ENCODE measurements at regions not wholly inside any gene's neighbourhood (a gene's known extent, or its start where the extent isn't known, plus 50 kb on each side); places are given as distances from the start of the nearest gene placed in this dataset.

DNA sequence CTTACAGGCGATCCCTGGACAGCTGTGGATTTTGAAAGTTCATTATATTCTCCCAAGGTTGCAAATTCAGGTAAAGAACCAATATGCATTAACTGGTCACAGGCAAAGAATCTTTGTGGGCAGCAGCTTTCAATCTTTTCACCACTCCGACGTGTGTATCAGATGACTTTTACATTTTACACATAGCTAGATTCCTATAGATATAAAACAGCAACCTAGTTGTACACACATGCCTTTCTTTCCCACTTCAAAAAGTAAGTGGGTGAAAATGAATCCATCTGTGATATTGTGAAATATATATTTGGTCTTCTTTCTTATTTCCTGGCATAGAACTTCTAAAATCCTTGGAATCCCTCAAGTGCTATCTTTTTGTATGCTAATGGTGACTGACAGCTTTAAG is 72.5 kb downstream of the SCG2 start:
- TF ChIP-seq, protein P1, sequence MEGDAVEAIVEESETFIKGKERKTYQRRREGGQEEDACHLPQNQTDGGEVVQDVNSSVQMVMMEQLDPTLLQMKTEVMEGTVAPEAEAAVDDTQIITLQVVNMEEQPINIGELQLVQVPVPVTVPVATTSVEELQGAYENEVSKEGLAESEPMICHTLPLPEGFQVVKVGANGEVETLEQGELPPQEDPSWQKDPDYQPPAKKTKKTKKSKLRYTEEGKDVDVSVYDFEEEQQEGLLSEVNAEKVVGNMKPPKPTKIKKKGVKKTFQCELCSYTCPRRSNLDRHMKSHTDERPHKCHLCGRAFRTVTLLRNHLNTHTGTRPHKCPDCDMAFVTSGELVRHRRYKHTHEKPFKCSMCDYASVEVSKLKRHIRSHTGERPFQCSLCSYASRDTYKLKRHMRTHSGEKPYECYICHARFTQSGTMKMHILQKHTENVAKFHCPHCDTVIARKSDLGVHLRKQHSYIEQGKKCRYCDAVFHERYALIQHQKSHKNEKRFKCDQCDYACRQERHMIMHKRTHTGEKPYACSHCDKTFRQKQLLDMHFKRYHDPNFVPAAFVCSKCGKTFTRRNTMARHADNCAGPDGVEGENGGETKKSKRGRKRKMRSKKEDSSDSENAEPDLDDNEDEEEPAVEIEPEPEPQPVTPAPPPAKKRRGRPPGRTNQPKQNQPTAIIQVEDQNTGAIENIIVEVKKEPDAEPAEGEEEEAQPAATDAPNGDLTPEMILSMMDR (conservative IDR thresholded peaks at IDR 0.05): no peak
- Histone ChIP-seq H3K27me3 (ENCODE audit: control insufficient read depth, insufficient read depth, low read length, poor library complexity, severe bottlenecking) (peaks cover 23% of the 10 kb centered on the region), H3K4me1 (ENCODE audit: control insufficient read depth, insufficient read depth, low read length) (no peaks in the 10 kb centered on the region), H3K36me3 (ENCODE audit: control insufficient read depth, insufficient read depth, low read length) (no peaks in the 10 kb centered on the region), H3K4me3 (ENCODE audit: low read length) (no peak overlapping the region), H3K27ac (ENCODE audit: low read depth, low read length) (no peak overlapping the region), H3K9me3 (ENCODE audit: control insufficient read depth, low read length) (peaks cover 5% of the 10 kb centered on the region), H3K9ac (ENCODE audit: extremely low read depth, low read length, poor library complexity, severe bottlenecking) (no peak overlapping the region)
- no peak for DNase-seq
- 92 to 100% methylated on average over 3 of the region's 3 CpGs for WGBS, 2 experiments (ENCODE audit: insufficient coverage in 1 of 2, insufficient read length in 1 of 2)
- no peaks in the 10 kb centered on the region for H3K36me3 Mint-ChIP-seq (ENCODE audit: low read depth)
- peaks cover 3% of the 10 kb centered on the region for H3K9me3 Mint-ChIP-seq
- H3K4me1 Mint-ChIP-seq: no peaks in the 10 kb centered on the region
- no peak overlapping the region for H3K27ac Mint-ChIP-seq
- peaks cover 26% of the 10 kb centered on the region for H3K27me3 Mint-ChIP-seq (ENCODE audit: insufficient read depth)
- H3K4me3 Mint-ChIP-seq: no peak overlapping the region

GRCh38 chr2:223530811-223531210 is 71.3 kb downstream of the SCG2 start:
- WGBS, 2 experiments (ENCODE audit: insufficient coverage in 1 of 2, insufficient read length in 1 of 2): 88 to 100% methylated on average over 1 to 4 of the region's 4 CpGs
- TF ChIP-seq, protein P1 (conservative IDR thresholded peaks at IDR 0.05): no peak

GRCh38 chr2:223532161-223532560 is 70.0 kb downstream of the SCG2 start:
- H3K9me3 Mint-ChIP-seq: peaks cover 3% of the 10 kb centered on the region
- Histone ChIP-seq H3K27ac (ENCODE audit: low read depth, low read length) (no peak overlapping the region), H3K9ac (ENCODE audit: extremely low read depth, low read length, poor library complexity, severe bottlenecking) (no peak overlapping the region), H3K4me1 (ENCODE audit: control insufficient read depth, insufficient read depth, low read length) (no peaks in the 10 kb centered on the region), H3K36me3 (ENCODE audit: control insufficient read depth, insufficient read depth, low read length) (no peaks in the 10 kb centered on the region), H3K27me3 (ENCODE audit: control insufficient read depth, insufficient read depth, low read length, poor library complexity, severe bottlenecking) (peaks cover 9% of the 10 kb centered on the region), H3K4me3 (ENCODE audit: low read length) (no peak overlapping the region), H3K9me3 (ENCODE audit: control insufficient read depth, low read length) (peaks cover 5% of the 10 kb centered on the region)
- no peaks in the 10 kb centered on the region for H3K36me3 Mint-ChIP-seq (ENCODE audit: low read depth)
- TF ChIP-seq, protein P1 (conservative IDR thresholded peaks at IDR 0.05): no peak
- H3K27me3 Mint-ChIP-seq (ENCODE audit: insufficient read depth): peaks cover 22% of the 10 kb centered on the region
- no peak overlapping the region for H3K27ac Mint-ChIP-seq
- no peaks in the 10 kb centered on the region for H3K4me1 Mint-ChIP-seq
- no peak for DNase-seq
- WGBS, 2 experiments (ENCODE audit: insufficient coverage in 1 of 2, insufficient read length in 1 of 2): 92 to 97% methylated on average over 2 of the region's 2 CpGs
- H3K4me3 Mint-ChIP-seq: no peak overlapping the region

More at GRCh38 chr2:223530811-223531210, 71.3 kb downstream of the SCG2 start:
- Mint-ChIP-seq H3K4me3 (no peak overlapping the region), H3K27me3 (ENCODE audit: insufficient read depth) (peaks cover 24% of the 10 kb centered on the region), H3K4me1 (no peaks in the 10 kb centered on the region), H3K36me3 (ENCODE audit: low read depth) (no peaks in the 10 kb centered on the region), H3K9me3 (peaks cover 3% of the 10 kb centered on the region), H3K27ac (no peak overlapping the region)
- H3K36me3 ChIP-seq (ENCODE audit: control insufficient read depth, insufficient read depth, low read length): no peaks in the 10 kb centered on the region
- no peak overlapping the region for H3K9ac ChIP-seq (ENCODE audit: extremely low read depth, low read length, poor library complexity, severe bottlenecking)
- no peak for DNase-seq
- H3K9me3 ChIP-seq (ENCODE audit: control insufficient read depth, low read length): peaks cover 5% of the 10 kb centered on the region
- H3K27ac ChIP-seq (ENCODE audit: low read depth, low read length): no peak overlapping the region
- H3K4me3 ChIP-seq (ENCODE audit: low read length): no peak overlapping the region
- peaks cover 13% of the 10 kb centered on the region for H3K27me3 ChIP-seq (ENCODE audit: control insufficient read depth, insufficient read depth, low read length, poor library complexity, severe bottlenecking)
- no peaks in the 10 kb centered on the region for H3K4me1 ChIP-seq (ENCODE audit: control insufficient read depth, insufficient read depth, low read length)
